Erythroblast (primary cell): ENCODE measurements at regions not wholly inside any gene's neighbourhood (a gene's known extent, or its start where the extent isn't known, plus 50 kb on each side); places are given as distances from the start of the nearest gene placed in this dataset.
"Not testable (repeated sequence)": the region's sequence is repeated elsewhere in the genome, so short reads cannot be mapped to it uniquely, and the experiment has no call there.

Experiments
- DNase-seq, 2 experiments: peaks; one replicate each; lab custom pipeline; 2025; lab: John Stamatoyannopoulos, UW
- GATA1 ChIP-seq: IDR thresholded peaks from 2 replicates; pipeline ENCODE4 v1.6.1; 2011; ENCODE audit warnings: low read depth, mild to moderate bottlenecking, control low read depth, low read length, moderate library complexity
- POLR2A ChIP-seq: IDR thresholded peaks from 2 replicates; pipeline ENCODE4 v1.6.1; 2011; ENCODE audit warnings: mild to moderate bottlenecking, low read length

DNA sequence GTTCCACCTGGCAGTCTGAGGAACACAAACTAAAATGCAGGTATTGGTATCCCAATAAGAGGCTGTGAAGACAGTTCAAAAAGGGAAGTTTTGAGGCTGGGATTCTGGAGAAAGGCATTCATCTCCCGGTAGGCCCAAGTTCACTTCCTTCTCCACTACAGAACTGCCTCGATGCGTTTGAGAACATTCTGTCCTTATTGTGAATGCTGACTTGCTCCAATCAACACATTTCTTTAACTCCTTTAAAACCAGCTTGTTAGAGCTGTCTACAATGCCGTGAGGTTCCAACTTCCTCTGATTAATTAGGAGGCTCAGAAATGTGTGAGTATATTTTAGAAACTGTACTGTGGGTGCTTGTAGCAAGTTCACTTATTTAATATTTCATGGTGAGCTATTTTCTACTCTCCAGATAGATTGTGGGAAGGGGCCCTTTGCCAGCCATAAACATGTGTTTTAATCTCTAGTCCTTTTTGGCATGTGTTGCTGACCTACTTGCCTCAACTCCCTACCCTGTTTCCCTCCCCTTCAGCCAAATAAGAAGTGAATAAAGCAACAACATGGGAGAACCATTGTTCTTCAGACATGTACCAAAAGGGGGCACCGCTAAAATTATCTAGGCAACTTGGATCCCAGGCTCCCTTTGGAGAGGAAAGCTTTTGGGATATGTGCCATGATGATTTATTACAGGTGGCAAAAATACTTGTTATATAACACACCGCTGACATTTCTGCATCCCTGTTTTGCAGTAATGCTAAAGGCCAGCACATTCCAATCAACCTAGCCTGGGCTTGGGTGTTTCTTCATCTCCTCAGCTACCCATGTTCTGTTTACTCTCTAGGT lies 245.6 kb downstream of the BLID start:
- TF ChIP-seq POLR2A (no peak), GATA1 (no peak)
- DNase-seq, result no peak

DNA sequence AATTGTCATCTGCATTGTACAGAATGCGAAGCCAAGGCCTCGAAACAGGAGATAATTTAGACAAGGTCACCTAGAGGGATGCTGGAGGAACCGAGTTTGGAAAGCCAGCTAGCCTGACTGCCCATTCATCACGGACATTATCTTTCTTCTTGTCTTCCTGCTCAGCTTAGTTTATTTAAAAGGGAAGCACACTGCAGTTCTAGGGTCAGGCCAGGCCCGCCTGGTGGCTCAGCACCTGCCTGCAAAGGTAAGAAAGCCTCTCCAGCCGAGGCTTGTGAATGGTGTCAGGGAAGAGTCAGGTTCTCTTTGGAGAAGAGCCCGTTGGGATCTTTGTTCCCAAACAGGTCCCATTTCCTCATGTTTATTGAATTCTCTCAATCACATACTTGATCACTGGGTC lies 246.5 kb downstream of the BLID start:
- no peak for TF ChIP-seq POLR2A
- no peak for TF ChIP-seq GATA1
- DNase-seq, result no peak

DNA sequence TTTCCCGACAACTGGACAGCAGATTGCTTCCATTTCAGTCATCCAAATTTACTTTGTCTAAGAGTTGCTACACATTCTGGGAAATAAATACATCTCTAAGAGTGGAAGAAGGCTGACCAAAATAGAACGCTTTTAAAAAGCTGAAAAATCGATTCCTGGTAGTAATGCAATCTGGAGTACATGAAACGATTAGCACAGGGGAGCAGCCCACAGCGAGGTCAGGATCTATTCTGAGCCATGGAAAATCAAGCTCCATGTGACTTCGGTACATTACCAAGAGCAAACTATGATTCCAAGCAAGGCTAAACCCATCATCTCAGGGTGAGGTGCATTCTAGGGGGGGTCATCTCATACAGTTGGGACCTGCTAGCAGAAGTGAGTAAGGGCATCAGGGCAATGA lies 249.3 kb downstream of the BLID start:
- no peak for TF ChIP-seq POLR2A
- no peak for TF ChIP-seq GATA1
- no peak for DNase-seq

DNA sequence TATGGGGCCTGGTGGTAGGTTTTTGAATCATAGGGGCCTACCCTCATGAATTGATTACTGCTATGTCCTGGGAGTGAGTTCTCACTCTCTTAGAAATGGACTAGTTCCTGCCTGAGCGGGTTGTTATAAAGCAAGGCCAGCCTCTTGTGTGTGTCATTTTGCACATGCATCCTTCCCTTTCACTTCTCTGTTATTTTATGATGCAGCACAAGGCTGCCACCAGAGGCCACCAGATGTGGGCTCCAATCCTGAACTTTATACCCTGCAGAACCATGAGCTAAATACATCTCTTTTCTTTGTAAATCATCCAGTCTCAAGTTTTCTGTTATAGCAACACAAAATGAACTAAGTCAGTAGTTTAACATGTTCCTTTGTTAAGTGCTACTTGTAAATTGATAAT lies 251.4 kb downstream of the BLID start:
- no peak for DNase-seq
- no peak for TF ChIP-seq GATA1
- TF ChIP-seq POLR2A, result no peak

DNA sequence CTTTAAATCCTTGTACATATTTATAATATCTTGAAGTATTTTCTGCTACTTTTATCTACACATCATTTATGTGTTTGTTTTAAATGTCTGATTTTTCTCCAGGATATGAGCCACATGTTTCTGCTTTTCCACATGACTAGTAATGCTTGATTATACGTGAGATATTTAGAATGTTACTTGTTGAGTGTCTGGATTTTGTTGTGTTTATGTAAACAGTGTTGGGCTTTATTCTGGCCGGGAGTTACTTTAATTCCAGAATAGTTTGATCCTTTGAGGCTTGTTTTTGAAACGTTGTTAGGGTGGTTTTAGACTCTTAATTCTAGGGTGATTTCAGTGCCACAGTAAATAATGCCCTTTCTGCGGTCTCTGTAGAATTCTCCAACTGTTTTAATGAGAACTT lies 252.9 kb downstream of the BLID start:
- DNase-seq, result no peak
- TF ChIP-seq POLR2A (no peak), GATA1 (no peak)

DNA sequence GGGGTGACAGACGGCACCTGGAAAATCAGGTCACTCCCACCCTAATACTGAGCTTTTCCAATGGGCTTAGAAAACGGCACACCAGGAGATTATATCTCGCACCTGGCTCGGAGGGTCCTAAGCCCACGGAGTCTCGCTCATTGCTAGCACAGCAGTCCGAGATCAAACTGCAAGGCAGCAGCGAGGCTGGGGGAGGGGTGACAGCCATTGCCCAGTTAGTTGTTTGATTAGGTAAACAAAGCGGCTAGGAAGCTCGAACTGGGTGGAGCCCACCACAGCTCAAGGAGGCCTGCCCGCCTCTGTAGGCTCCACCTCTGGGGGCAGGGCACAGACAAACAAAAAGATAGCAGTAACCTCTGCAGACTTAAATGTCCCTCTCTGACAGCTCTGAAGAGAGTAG lies 260.9 kb downstream of the BLID start:
- not testable (repeated sequence) for DNase-seq

DNA sequence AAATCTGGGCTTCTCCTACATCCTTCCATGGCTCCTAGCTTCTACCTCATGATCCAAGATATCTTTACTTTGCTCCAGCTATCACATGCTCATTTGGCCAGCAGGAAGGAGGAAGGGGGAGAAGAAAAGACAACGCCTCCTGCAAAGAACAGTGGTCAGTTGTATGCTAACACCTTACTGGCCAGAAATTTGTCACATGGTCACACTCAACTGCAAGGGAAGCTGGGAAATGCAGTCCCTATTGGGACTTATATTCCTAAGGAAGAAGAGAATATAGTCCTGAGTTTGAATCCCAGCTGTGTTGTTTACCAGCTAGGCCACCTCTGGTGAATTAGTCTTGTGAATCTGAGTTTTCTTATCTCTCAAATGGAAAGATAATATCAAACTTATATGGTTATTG lies 272.0 kb downstream of the BLID start:
- DNase-seq, result no peak
- TF ChIP-seq GATA1, result no peak
- TF ChIP-seq POLR2A, result no peak

DNA sequence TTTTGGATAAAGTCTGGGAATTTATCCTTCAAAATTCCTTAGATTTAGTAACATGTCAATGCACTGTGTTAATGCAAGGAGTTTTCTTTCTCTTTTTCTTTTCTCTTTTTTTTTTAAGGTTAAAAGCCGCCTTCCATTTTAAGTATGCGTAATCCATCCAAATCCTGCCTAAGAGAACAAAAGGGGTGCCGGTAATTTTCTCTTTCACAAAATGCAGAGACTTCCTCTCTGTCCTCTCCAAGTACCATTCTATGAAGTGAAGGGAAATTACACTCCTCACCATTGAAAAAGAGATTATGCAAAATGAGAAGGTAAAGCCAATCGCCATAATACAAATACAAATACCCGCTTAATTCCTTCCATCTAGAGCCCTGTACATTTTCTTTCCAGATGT lies 273.8 kb downstream of the BLID start:
- no peak for TF ChIP-seq GATA1
- no peak for DNase-seq

DNA sequence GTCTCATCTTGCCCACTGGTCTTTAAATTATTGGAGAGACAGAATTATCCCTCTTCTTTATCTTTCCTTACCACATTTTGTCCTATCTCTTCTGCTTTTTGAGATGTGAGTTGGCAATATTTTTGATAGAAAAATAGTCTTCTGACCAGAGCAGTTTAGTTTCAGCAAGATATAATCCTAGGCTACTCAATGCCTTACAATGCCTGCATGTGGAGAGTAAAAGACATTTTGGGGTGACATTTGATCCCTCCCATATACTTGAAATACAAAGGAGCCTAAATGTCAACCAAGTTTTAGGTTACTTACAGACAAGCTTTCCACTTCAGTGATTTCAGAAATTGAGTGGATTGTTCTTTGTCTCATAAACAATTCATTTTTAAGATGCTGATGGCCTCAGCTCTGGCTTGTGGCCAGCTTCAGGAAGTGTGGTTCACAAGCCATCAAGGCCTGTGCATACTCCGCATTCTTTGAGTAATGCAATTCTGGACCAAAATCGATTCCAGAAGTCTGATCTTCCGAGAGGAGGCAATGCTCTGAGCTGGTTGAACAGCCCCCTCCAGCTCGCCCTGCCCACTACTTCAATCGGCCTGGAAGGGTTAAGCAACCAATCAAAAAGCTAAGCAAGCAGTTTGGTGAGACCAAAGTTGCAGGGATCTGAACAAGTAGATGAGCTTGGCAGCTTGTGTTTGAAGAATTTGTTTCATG lies 274.4 kb downstream of the BLID start:
- TF ChIP-seq POLR2A (no peak), GATA1 (no peak)
- DNase-seq, result no peak

DNA sequence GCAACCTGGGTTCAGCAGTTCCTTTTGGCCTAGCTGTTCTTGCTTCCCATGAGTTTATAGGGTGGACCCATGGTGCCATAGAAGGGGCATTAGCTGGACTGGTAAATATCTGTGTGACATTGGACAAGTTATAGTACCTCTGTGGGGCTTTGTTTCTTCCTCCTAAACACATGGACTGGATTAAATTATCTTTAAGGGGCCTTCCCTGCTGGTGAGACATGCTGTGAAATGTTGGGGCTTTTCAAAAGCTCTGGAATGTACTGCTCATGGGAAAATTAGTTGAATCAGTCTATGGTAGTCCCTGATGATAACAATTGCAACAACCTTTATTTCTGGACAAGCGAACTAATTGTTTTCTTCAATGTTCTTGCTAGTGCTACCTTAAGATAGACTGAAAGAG lies 276.2 kb downstream of the BLID start:
- TF ChIP-seq POLR2A, result no peak
- no peak for TF ChIP-seq GATA1

DNA sequence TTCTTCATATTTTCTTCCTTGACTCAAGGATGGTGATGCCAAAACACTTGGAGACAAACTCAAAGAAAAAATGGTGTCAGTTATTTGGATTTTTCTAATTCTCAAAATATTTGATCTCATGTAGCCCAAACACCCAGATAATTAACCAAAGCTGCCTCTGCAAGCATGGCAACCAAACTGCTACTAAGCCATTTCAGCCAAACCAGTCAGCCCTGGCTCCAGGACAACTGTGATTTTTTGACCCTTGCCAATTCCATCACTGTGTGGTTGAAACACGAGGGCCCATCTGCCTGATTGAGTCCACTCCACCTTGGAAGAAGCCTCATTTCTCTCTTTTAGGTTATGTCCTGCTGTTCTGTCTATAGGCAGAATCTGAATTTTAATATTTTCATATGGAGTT lies 277.4 kb downstream of the BLID start:
- no peak for DNase-seq
- no peak for TF ChIP-seq POLR2A
- TF ChIP-seq GATA1, result no peak

More for the DNA sequence above, 276.2 kb downstream of the BLID start:
- DNase-seq, result no peak

DNA sequence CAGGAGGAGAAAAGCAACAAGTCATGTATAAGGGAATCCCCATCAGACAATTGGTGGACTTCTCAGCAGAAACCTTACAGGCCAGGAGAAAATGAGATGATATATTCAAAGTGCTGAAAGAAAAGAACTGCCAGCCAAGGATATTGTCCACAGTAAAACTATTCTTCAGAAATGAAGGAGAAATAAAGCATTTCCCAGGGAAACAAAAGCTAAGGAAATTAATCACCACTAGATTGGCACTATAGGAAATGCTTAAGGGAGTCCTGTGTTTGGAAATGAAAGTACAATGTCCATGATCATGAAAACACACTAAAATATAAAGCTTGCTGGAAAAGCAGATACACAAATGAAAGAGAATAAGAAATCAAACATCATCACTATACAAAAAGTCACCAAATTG lies 282.0 kb downstream of the BLID start:
- TF ChIP-seq GATA1 (no peak), POLR2A (no peak)
- DNase-seq, result no peak

DNA sequence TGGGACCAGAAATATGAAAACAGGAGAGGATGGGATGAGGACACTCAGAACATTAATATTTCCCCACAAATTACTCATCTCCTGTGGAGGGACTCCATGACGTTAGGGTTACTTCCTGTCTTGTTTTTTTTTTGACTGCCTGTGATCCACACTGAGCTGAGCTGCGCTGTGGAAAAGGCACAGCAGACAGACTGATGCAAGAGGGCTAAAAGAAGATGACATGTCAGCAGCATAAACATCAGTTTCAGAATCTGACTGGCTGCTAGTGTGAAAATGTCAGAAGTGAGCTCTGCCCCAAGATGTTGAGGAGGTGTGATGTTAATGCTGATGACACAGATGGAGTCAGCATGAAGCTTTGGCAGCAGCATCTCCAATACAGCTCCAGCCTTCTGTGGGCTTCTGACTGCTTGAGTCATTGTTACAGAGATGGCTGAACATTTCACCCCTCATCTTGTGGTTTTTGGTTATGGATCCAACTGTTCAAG lies 286.8 kb downstream of the BLID start:
- no peak for TF ChIP-seq POLR2A
- no peak for TF ChIP-seq GATA1
- no peak for DNase-seq

DNA sequence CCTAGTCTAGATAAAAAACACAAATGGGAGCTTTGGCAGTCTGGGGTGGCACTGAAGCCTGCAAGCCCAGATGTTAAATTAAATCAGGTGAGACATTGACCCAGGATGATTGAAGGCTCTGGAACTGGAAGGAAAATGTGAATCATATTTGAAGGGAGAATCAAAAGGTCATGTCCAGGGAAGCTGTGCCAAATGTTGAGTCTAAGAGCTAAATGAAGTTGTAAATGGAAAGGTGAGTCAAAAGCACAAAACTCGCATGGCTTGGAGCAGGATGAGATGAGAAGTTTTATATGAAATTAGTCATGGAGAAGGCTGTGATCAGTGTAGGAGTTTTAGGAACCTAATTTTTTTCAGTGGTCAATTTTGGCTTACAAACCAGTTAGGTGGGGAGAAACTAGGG lies 301.1 kb downstream of the BLID start:
- TF ChIP-seq GATA1, result no peak
- no peak for TF ChIP-seq POLR2A
- no peak for DNase-seq
